Nephron progenitor cell (in vitro differentiated cells): ENCODE measurements at regions not wholly inside any gene's neighbourhood (a gene's known extent, or its start where the extent isn't known, plus 50 kb on each side); places are given as distances from the start of the nearest gene placed in this dataset.

ENCODE experiments used
- DNase-seq: peaks from one replicate; pipeline ENCODE4 v3.0.0; 2021
- H3K27ac Mint-ChIP-seq: 2 replicates; pipeline ENCODE4 v1.8.0; 2021; ENCODE audit warnings: mild to moderate bottlenecking, moderate library complexity, mixed read lengths
- H3K27me3 Mint-ChIP-seq: 2 replicates; pipeline ENCODE4 v1.8.0; 2021; ENCODE audit warnings: mild to moderate bottlenecking, low read depth, mixed read lengths; ENCODE audit not compliant: poor library complexity
- H3K36me3 Mint-ChIP-seq: 2 replicates; pipeline ENCODE4 v1.8.0; 2021; ENCODE audit warnings: low read depth, mixed read lengths
- H3K4me1 Mint-ChIP-seq: 2 replicates; pipeline ENCODE4 v1.8.0; 2021; ENCODE audit warnings: mixed read lengths
- H3K4me3 Mint-ChIP-seq: 2 replicates; pipeline ENCODE4 v1.8.0; 2021; ENCODE audit warnings: mild to moderate bottlenecking, moderate library complexity, mixed read lengths
- H3K9me3 Mint-ChIP-seq: 2 replicates; pipeline ENCODE4 v1.8.0; 2021; ENCODE audit warnings: mild to moderate bottlenecking, moderate library complexity, mixed read lengths
- CTCF ChIP-seq: fragments of 200-600 bp; sonication (generic); IDR thresholded peaks from 2 replicates; pipeline ENCODE4 v1.5.0; 2021; ENCODE audit warnings: antibody characterized with exemption

GRCh38 chr9:7622481-7622880, 177.1 kb downstream of the DMAC1 start:
- H3K4me3 Mint-ChIP-seq = no peak overlapping the region
- H3K27ac Mint-ChIP-seq = no peak overlapping the region
- no peaks in the 10 kb centered on the region for H3K36me3 Mint-ChIP-seq
- H3K4me1 Mint-ChIP-seq = peaks cover 7% of the 10 kb centered on the region
- H3K9me3 Mint-ChIP-seq = peaks cover 9% of the 10 kb centered on the region
- no peak for TF ChIP-seq CTCF
- DNase-seq = no peak
- peaks cover 5% of the 10 kb centered on the region for H3K27me3 Mint-ChIP-seq

- H3K27ac Mint-ChIP-seq = no peak overlapping the region
- DNase-seq = no peak
- H3K4me3 Mint-ChIP-seq = no peak overlapping the region
- no peaks in the 10 kb centered on the region for H3K4me1 Mint-ChIP-seq
- H3K36me3 Mint-ChIP-seq = no peaks in the 10 kb centered on the region
- TF ChIP-seq CTCF = no peak
- H3K27me3 Mint-ChIP-seq = peaks cover 7% of the 10 kb centered on the region
- H3K9me3 Mint-ChIP-seq = peaks cover 23% of the 10 kb centered on the region
Observed at GRCh38 chr9:7615344-7615743, 184.2 kb downstream of the DMAC1 start.

GRCh38 chr9:7613931-7614330, 185.6 kb downstream of the DMAC1 start:
- no peak overlapping the region for H3K27ac Mint-ChIP-seq
- H3K4me1 Mint-ChIP-seq = no peaks in the 10 kb centered on the region
- peaks cover 7% of the 10 kb centered on the region for H3K27me3 Mint-ChIP-seq
- no peak for TF ChIP-seq CTCF
- no peaks in the 10 kb centered on the region for H3K36me3 Mint-ChIP-seq
- H3K9me3 Mint-ChIP-seq = peaks cover 23% of the 10 kb centered on the region
- no peak overlapping the region for H3K4me3 Mint-ChIP-seq
- DNase-seq = no peak

- H3K4me3 Mint-ChIP-seq = no peak overlapping the region
- H3K4me1 Mint-ChIP-seq = no peaks in the 10 kb centered on the region
- TF ChIP-seq CTCF = no peak
- peaks cover 21% of the 10 kb centered on the region for H3K9me3 Mint-ChIP-seq
- H3K27me3 Mint-ChIP-seq = peaks cover 7% of the 10 kb centered on the region
- DNase-seq = no peak
- no peak overlapping the region for H3K27ac Mint-ChIP-seq
- H3K36me3 Mint-ChIP-seq = no peaks in the 10 kb centered on the region
Observed at GRCh38 chr9:7608261-7608660, 191.3 kb downstream of the DMAC1 start.

GRCh38 chr9:7607421-7607820, 192.2 kb downstream of the DMAC1 start:
- no peak overlapping the region for H3K4me3 Mint-ChIP-seq
- no peaks in the 10 kb centered on the region for H3K4me1 Mint-ChIP-seq
- H3K27me3 Mint-ChIP-seq = peaks cover 7% of the 10 kb centered on the region
- H3K36me3 Mint-ChIP-seq = no peaks in the 10 kb centered on the region
- H3K9me3 Mint-ChIP-seq = peaks cover 14% of the 10 kb centered on the region
- no peak overlapping the region for H3K27ac Mint-ChIP-seq
- no peak for TF ChIP-seq CTCF
- no peak for DNase-seq

GRCh38 chr9:7606591-7606990, 193.0 kb downstream of the DMAC1 start:
- Mint-ChIP-seq H3K9me3 (peaks cover 5% of the 10 kb centered on the region), H3K4me3 (no peak overlapping the region), H3K36me3 (no peaks in the 10 kb centered on the region), H3K27me3 (peaks cover under 1% of the 10 kb centered on the region), H3K27ac (no peak overlapping the region), H3K4me1 (no peaks in the 10 kb centered on the region)
- DNase-seq = no peak
- no peak for TF ChIP-seq CTCF
